Natural killer cell treated with Interleukin-12 subunit alpha and Interleukin-12 subunit beta and Interleukin-15 and Interleukin-18, amount 100 ng/mL, for 72 hours (primary cell): ENCODE measurements at regions not wholly inside any gene's neighbourhood (a gene's known extent, or its start where the extent isn't known, plus 50 kb on each side); places are given as distances from the start of the nearest gene placed in this dataset.

Experiments
- ATAC-seq, 2 donors: fragments of 150-1000 bp; cut with Tn5 transposase in 1 of 2; sonication (Bioruptor Pico), chemical (Tn5 transposase) in 1 of 2; 2 replicates each; pipeline ENCODE4 v1.10.0; 2021
- DNase-seq: peaks from one replicate; pipeline ENCODE4 v3.0.0; 2022; ENCODE audit warnings: low spot score
- H3K27ac Mint-ChIP-seq, 2 donors: 1 replicate in 1 of 2; 2 replicates in 1 of 2; pipeline ENCODE4 v1.8.0; 2022; ENCODE audit warnings: mixed read lengths in 2 of 2, mild to moderate bottlenecking in 1 of 2, moderate library complexity in 1 of 2
- H3K27me3 Mint-ChIP-seq, 2 donors: 1 replicate in 1 of 2; 2 replicates in 1 of 2; pipeline ENCODE4 v1.8.0; 2022; ENCODE audit warnings: mixed read lengths in 2 of 2
- H3K36me3 Mint-ChIP-seq: one replicate; pipeline ENCODE4 v1.8.0; 2022; ENCODE audit warnings: mixed read lengths
- H3K4me1 Mint-ChIP-seq, 2 donors: 1 replicate in 1 of 2; 2 replicates in 1 of 2; pipeline ENCODE4 v1.8.0; 2022; ENCODE audit warnings: low read depth in 2 of 2, mixed read lengths in 2 of 2, mild to moderate bottlenecking in 1 of 2
- H3K4me3 Mint-ChIP-seq: one replicate; pipeline ENCODE4 v1.8.0; 2022; ENCODE audit warnings: mixed read lengths
- H3K9me3 Mint-ChIP-seq: 2 replicates; pipeline ENCODE4 v1.8.0; 2022; ENCODE audit warnings: mixed read lengths

DNA sequence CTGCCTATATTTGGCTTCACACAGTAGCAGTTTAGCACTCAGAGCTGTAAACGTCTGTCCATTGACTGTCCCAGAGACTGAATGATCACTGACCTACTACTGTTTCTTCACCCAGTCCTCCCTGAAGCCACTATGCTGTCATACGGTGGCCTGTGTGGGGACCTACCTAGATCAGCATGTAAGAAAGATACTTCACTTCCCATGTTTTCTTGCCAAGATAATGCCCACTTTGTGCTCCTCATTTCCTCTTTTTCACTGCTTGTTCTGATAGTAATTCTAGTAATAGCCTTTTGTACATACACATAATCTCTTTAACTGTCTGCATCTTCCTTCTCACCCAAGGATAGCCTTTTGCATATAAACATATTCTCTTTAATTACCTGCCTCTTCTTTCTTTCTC is 109.9 kb upstream of the TIAM2 start:
- Mint-ChIP-seq H3K27me3 (no peaks in the 10 kb centered on the region), H3K4me3 (no peak overlapping the region), H3K36me3 (no peaks in the 10 kb centered on the region), H3K4me1 (peaks cover 4 to 11% of the 10 kb centered on the region in 2 donors), H3K27ac (no peak overlapping the region), H3K9me3 (no peaks in the 10 kb centered on the region)
- no peak for DNase-seq
- ATAC-seq: no peak

DNA sequence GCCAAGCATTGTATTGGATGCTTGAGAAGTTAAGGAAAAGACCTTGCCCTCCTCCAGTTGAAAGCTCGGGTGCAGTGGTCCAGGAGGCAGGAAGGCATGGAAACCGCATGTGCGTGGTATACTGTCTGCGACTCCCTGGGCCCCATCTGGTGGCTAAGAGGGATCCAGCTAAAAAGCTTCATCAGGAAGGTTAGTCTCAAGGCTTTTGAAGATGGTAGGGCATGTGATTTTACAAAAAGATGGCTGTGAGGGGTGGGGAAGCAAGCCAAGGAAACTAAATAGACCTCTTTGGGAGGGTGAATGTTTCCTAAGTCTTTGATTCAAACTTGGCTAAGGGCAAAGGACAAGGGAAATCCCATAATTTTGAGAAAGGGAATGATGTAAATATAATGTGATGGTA is 109.1 kb upstream of the TIAM2 start:
- DNase-seq: no peak
- no peaks in the 10 kb centered on the region for H3K27me3 Mint-ChIP-seq
- H3K36me3 Mint-ChIP-seq: no peaks in the 10 kb centered on the region
- no peak overlapping the region for H3K4me3 Mint-ChIP-seq
- no peak overlapping the region for H3K27ac Mint-ChIP-seq
- H3K4me1 Mint-ChIP-seq: peaks cover 4 to 11% of the 10 kb centered on the region in 2 donors
- no peaks in the 10 kb centered on the region for H3K9me3 Mint-ChIP-seq
- no peak for ATAC-seq

DNA sequence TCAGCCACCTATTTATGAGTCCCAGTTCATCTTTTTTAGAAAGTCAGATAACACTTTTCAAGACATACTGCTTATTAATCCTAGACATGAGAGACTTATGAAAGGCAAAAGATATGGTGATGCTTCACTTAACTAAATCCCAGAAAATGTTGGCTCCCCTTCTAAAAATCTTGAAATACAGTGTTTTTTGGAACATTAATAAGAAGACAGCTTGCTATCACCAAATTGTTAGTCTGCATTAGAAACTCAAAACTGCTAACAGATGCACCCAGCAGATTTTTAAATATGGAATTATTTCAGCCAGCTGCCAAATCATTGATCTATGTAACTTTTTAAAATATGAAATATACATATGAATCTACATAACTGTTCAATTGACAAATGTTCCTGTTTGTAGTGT is 108.6 kb upstream of the TIAM2 start:
- H3K9me3 Mint-ChIP-seq: no peaks in the 10 kb centered on the region
- DNase-seq (no peak), ATAC-seq (no peak)
- no peak overlapping the region for H3K4me3 Mint-ChIP-seq
- no peaks in the 10 kb centered on the region for H3K36me3 Mint-ChIP-seq
- H3K27me3 Mint-ChIP-seq: no peaks in the 10 kb centered on the region
- H3K27ac Mint-ChIP-seq: no peak overlapping the region
- H3K4me1 Mint-ChIP-seq: peaks cover 4 to 11% of the 10 kb centered on the region in 2 donors

DNA sequence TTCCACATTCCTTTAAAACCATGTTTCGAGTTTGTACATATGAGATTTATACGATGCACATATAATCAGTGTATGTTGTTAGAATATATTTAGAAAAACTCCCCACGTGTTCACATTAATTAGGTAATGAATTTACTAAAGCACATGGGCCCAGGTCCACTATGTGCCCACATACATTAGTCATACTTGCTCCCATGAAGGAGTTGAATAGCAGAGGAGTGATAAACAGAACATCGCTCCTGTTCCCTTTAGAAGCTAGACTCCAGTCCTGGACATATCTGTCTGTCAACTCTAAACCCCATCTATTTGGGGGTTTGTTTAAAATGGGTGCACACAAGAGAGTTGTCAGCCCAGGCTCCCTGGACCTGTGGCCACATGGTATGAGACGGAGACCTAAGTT is 108.1 kb upstream of the TIAM2 start:
- H3K27ac Mint-ChIP-seq: no peak overlapping the region
- ATAC-seq (no peak), DNase-seq (no peak)
- peaks cover 4 to 11% of the 10 kb centered on the region in 2 donors for H3K4me1 Mint-ChIP-seq
- H3K36me3 Mint-ChIP-seq: no peaks in the 10 kb centered on the region
- H3K9me3 Mint-ChIP-seq: no peaks in the 10 kb centered on the region
- no peak overlapping the region for H3K4me3 Mint-ChIP-seq
- H3K27me3 Mint-ChIP-seq: no peaks in the 10 kb centered on the region

DNA sequence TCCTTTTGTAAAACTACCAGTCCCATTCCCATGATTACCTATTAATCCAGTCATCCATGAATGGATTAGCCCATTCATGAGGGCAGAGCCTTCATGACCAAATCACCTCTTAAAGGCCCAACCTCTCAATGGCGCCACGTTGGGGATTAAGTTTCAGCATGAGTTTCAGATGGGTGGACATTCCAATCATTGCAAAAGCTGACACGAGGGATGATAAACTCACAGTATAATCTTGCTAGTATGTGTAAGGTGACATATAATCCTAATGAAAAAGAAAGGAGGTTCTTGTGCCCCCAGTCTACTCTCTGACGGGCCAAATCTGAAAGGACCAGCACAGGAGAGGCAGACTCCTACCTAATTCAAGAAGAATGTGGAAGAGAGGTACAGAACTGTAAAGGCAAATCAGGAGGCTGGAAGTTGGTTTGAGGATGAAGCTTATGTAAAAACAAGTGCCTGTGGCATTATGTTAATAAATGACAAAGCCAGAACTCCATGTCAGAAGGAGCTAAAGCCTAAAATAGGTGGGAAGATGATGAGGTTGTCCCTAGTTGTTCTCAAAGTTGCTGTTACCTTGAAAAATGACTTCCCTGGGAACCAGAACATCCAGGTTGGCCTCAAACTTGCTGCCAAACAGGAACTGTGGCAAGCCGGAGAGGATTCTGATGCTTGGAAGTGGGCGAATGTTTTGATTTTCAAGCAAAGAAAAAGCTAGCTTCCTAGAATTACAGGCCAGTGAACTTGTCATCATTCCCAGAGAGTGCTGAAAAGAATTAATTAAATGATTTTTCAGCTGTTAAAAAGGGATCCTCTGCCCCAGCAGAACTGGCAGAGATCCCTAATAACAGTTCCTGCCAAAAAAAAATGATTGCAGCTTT is 106.5 kb upstream of the TIAM2 start:
- H3K27ac Mint-ChIP-seq: peak overlapping the region in 1 of 2 donors; percentile 28
- no peaks in the 10 kb centered on the region for H3K36me3 Mint-ChIP-seq
- no peak for DNase-seq
- peaks cover 4 to 12% of the 10 kb centered on the region in 2 donors for H3K4me1 Mint-ChIP-seq
- no peak for ATAC-seq
- H3K27me3 Mint-ChIP-seq: no peaks in the 10 kb centered on the region
- no peaks in the 10 kb centered on the region for H3K9me3 Mint-ChIP-seq
- no peak overlapping the region for H3K4me3 Mint-ChIP-seq

DNA sequence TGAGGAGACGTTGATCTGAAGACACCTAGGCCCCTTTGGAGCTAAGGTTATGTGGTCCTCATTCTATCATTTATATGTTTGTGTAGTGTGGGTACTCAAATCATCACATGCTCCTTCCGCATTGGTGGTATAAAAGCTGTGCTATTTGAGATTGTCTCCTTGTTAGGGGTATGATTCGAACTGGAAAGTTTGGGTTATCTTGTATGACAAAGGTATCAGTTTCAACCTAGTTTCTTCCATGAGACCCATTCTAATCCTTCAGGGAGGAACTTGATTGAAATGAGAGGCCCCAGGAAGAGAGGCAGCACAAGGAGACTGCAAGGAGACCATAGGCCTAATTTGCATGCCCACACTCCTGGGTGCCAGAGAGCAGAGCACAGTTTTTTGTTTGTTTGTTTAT is 104.2 kb upstream of the TIAM2 start:
- H3K4me1 Mint-ChIP-seq: peaks cover 4 to 11% of the 10 kb centered on the region in 2 donors
- no peak for ATAC-seq
- no peaks in the 10 kb centered on the region for H3K36me3 Mint-ChIP-seq
- DNase-seq: no peak
- H3K4me3 Mint-ChIP-seq: no peak overlapping the region
- H3K27me3 Mint-ChIP-seq: no peaks in the 10 kb centered on the region
- no peak overlapping the region for H3K27ac Mint-ChIP-seq
- no peaks in the 10 kb centered on the region for H3K9me3 Mint-ChIP-seq

DNA sequence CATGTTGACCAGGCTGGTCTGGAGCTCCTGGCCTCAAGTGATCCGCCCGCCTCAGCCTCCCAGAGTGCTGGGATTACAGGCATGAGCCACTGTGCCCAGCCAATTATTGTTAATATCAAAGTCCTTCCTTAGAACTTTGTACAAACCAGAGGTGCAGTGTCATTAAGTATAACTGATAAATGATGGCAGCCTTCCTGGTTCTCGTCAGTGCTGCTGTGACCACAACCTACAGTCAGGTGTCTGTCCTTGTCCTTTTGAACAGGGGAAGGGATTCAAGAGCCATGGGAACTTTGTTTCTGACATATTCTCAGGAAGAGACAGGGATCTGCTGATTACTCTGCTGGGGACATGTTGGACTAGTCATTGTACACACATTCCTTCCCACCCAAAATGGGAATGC is 103.2 kb upstream of the TIAM2 start:
- Mint-ChIP-seq H3K4me1 (peaks cover 4 to 8% of the 10 kb centered on the region in 2 donors), H3K4me3 (no peak overlapping the region), H3K27me3 (no peaks in the 10 kb centered on the region), H3K36me3 (no peaks in the 10 kb centered on the region), H3K27ac (no peak overlapping the region), H3K9me3 (no peaks in the 10 kb centered on the region)
- DNase-seq (no peak), ATAC-seq (no peak)

DNA sequence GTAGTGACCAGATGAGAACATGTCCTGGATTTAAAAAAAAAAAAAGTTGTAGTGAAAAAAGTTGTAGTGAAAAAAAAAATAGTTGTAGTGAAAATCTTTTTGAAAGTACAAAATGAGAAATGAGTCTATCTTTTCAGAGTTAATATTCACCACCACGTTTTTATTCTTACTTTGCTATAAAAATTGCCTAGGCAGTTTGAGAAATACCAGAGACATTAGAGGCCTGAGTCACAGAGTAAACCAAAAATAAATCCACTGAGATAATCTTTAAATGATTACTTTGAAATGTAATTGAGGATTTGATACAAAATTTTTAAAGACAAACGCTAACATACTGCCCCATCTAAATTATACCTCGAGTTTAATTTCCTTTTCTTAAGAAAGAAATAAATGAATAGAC is 101.2 kb upstream of the TIAM2 start:
- Mint-ChIP-seq H3K27me3 (no peaks in the 10 kb centered on the region), H3K27ac (no peak overlapping the region), H3K4me3 (no peak overlapping the region), H3K9me3 (no peaks in the 10 kb centered on the region), H3K36me3 (no peaks in the 10 kb centered on the region), H3K4me1 (peaks cover 4% of the 10 kb centered on the region in 2 donors)
- DNase-seq (no peak), ATAC-seq (no peak)

DNA sequence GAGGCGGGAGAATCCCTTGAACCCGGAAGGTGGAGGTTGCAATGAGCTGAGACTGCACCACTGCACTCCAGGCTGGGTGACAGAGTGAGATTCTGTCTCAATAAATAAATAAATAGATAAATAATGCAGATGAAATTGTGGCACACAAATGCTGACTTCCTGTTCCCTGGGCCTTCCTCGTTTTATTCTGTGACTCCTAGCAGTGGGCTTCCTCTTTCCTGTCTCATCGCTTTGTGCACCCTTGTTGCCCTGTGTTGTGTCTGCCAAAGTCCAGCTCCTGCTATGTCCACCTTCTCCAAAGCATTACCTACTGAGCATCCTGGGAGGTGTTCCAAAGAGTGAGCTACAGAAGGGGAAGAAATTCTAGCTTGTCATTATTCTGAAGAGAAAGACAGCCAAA is 100.2 kb upstream of the TIAM2 start:
- Mint-ChIP-seq H3K27me3 (no peaks in the 10 kb centered on the region), H3K4me3 (no peak overlapping the region), H3K9me3 (no peaks in the 10 kb centered on the region), H3K27ac (no peak overlapping the region), H3K36me3 (no peaks in the 10 kb centered on the region), H3K4me1 (peaks cover 0 to 4% of the 10 kb centered on the region in 2 donors)
- no peak for ATAC-seq
- no peak for DNase-seq

DNA sequence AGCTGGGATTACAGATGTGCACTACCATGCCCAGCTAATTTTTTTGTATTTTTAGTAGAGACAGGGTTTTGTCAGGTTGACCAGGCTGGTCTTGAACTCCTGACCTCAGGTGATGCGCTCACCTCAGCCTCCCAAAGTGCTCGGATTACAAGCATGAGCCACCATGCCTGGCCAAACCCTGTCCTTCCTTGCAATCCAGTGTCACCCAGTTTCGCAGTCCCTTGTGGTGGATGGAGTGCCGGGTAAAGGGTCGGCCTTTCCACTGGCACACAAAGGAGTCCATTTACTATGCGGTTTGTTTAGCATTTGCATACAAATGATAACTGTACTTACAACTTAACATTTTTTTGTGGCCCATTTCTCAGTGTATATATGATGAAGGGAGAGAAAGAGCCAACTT is 99.3 kb upstream of the TIAM2 start:
- no peak overlapping the region for H3K4me3 Mint-ChIP-seq
- no peaks in the 10 kb centered on the region for H3K36me3 Mint-ChIP-seq
- DNase-seq (no peak), ATAC-seq (no peak)
- no peak overlapping the region for H3K27ac Mint-ChIP-seq
- no peaks in the 10 kb centered on the region for H3K27me3 Mint-ChIP-seq
- no peaks in the 10 kb centered on the region for H3K9me3 Mint-ChIP-seq
- H3K4me1 Mint-ChIP-seq: peaks cover 0 to 4% of the 10 kb centered on the region in 2 donors

DNA sequence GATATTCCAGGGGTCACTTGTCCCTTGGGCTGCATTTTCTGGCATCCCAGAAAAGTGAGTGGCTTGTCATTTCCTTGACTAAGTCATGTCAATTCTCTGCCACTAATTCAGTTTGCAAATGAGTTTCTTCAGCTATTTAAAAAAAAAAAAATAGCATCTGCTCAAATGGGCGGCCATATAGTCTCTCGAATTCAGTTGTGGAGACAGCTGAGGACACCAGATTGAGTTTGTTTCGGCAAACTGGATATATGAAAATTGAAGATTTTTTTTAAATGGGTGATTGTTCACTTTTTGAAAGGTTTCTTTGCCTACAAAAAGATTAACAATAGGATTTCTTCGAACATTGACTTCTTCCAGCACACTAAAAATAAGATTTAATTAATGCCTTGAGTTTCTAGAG is 96.3 kb upstream of the TIAM2 start:
- DNase-seq: no peak
- Mint-ChIP-seq H3K4me3 (no peak overlapping the region), H3K27me3 (no peaks in the 10 kb centered on the region), H3K4me1 (no peaks in the 10 kb centered on the region), H3K9me3 (no peaks in the 10 kb centered on the region), H3K27ac (no peak overlapping the region), H3K36me3 (no peaks in the 10 kb centered on the region)
- ATAC-seq: no peak

DNA sequence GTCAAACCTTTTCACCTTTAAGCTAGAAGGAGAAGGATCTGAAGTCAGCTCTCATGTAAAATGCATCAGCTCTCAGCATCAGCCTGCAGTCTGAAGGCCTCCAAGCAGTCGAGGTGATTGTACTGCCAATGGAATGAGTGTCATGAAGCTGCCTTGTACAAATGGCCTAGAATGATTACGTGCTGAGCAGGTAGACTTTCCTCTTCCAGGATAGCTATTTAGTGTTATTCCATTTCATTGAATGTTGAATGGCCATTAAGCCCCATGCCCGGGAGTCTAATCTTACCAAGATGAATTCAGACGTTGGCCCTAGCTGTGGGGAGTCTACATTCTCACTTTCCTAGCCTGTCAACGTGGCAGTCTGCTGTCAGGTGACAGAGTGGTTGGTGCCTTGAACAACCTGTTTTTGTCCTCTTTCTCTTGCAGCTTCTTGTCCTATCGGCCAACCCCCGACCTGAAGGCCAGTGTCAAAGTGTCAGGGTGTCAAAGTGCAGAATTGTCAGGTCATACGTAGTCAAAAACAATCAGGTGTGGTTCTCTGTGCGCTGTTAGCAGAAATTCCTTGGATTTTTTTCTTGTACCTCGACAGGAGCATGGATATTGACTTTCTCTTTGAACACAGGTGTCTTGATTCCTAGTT is 95.2 kb upstream of the TIAM2 start:
- no peaks in the 10 kb centered on the region for H3K36me3 Mint-ChIP-seq
- no peak overlapping the region for H3K4me3 Mint-ChIP-seq
- H3K9me3 Mint-ChIP-seq: no peaks in the 10 kb centered on the region
- no peaks in the 10 kb centered on the region for H3K27me3 Mint-ChIP-seq
- no peaks in the 10 kb centered on the region for H3K4me1 Mint-ChIP-seq
- no peak overlapping the region for H3K27ac Mint-ChIP-seq
- DNase-seq: no peak
- ATAC-seq: no peak

DNA sequence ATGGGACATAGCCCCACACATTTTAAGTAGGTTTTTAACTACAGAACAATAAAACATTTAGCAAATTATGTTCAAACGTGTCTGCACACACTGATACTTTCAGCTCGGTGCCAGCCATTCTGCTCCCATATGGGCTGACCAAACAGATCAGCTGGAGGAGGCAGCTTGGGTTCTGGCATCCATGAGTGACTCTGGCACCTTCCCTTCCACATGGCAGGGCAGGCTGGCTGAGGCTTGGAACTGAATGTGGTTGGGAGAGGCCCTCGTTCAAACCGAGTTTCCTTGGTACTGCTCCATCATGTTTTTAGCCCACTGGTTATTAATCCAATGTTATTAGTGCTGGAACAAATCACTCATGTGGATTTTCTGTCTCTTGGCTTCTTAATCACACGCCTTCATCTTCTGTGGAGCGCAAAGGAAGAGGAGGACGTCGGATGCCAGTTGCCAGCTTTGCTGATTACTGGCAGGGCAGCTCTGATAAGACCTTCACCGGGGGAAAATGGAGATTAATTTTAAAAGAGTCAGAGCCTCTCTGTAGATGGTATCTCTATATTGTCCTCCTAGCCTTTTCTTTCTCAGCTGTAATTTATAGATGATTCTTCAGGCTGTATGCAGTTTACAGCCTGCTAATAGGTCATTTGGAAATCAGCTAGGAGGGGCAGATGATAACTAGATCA is 93.1 kb upstream of the TIAM2 start:
- Mint-ChIP-seq H3K27ac (no peak overlapping the region), H3K36me3 (no peaks in the 10 kb centered on the region), H3K27me3 (no peaks in the 10 kb centered on the region), H3K9me3 (no peaks in the 10 kb centered on the region), H3K4me1 (no peaks in the 10 kb centered on the region), H3K4me3 (no peak overlapping the region)
- DNase-seq (no peak), ATAC-seq (no peak)

DNA sequence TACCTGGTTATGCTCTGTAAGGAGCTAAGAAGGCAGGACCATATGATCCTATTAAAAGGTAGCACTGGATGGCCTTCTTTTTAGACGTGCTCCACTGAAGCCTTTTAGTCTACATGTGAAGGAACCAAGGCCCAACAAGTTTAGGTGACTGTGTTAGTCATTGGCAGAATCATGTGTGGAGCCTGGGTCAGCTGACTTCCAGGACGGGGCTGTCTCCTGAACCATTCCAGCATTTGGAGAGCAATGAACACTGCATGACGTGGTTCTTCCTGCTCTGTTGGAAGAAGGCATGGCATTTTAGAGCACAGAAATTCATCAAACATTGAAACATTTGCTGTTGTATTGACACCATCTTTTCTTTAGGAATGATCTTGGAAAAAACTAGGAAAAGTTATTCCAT is 87.8 kb upstream of the TIAM2 start:
- Mint-ChIP-seq H3K27ac (no peak overlapping the region), H3K36me3 (no peaks in the 10 kb centered on the region), H3K4me1 (no peaks in the 10 kb centered on the region)

More for the DNA sequence above, 87.8 kb upstream of the TIAM2 start:
- H3K27me3 Mint-ChIP-seq: no peaks in the 10 kb centered on the region
- ATAC-seq: no peak
- H3K4me3 Mint-ChIP-seq: no peak overlapping the region
- DNase-seq: no peak
- no peaks in the 10 kb centered on the region for H3K9me3 Mint-ChIP-seq
